ENCODE measurements at regions not wholly inside any gene's neighbourhood (a gene's known extent, or its start where the extent isn't known, plus 50 kb on each side); places are given as distances from the start of the nearest gene placed in this dataset.

GRCh38 chr16:86378128-86378527, 132.2 kb upstream of the FOXF1 start:
- Histone ChIP-seq H3K4me1 (ENCODE audit: control insufficient read depth in 1 of 2, insufficient read depth in 2 of 2, low read length in 2 of 2) (peaks cover 0 to 12% of the 10 kb centered on the region in 2 donors), H3K9ac (ENCODE audit: insufficient read depth, low read length, poor library complexity, severe bottlenecking) (no peak overlapping the region), H3K4me2 (replicated peaks; ENCODE audit: extremely low read depth, low read length, poor library complexity, severe bottlenecking) (no peak overlapping the region), H2AFZ (ENCODE audit: insufficient read depth, low read depth, low read length, poor library complexity, severe bottlenecking) (no peak overlapping the region), H3K79me2 (ENCODE audit: insufficient read depth, low read length) (no peaks in the 10 kb centered on the region), H4K20me1 (ENCODE audit: insufficient read depth, low read length) (no peaks in the 10 kb centered on the region), H3K27me3 (ENCODE audit: control insufficient read depth in 2 of 2, insufficient read depth in 2 of 2, low read length in 2 of 2) (no peaks in the 10 kb centered on the region), H3K4me3 (replicated peaks in 1 of 3; ENCODE audit: low read depth in 2 of 3, low read length in 3 of 3) (no peak overlapping the region), H3K9me3 (replicated peaks in 1 of 2; ENCODE audit: control insufficient read depth in 1 of 2, insufficient read depth in 1 of 2, low read length in 2 of 2) (peaks cover 0 to 12% of the 10 kb centered on the region in 2 donors), H3K27ac (ENCODE audit: low read depth in 1 of 2, low read length in 2 of 2) (no peak overlapping the region), H3K36me3 (replicated peaks in 1 of 2; ENCODE audit: control insufficient read depth in 1 of 2, insufficient read depth in 2 of 2, low read length in 2 of 2) (no peaks in the 10 kb centered on the region)
- intact Hi-C loops (cut with micrococcal nuclease) = no loop called here
- no peaks in the 10 kb centered on the region for H3K36me3 Mint-ChIP-seq
- H3K4me3 Mint-ChIP-seq = no peak overlapping the region
- peaks cover 0 to 15% (median 6%) of the 10 kb centered on the region in 7 donors for H3K9me3 Mint-ChIP-seq
- H3K4me1 Mint-ChIP-seq = peaks cover 2% of the 10 kb centered on the region
- DNase-seq = no peak
- peaks cover 5 to 14% (median 10%) of the 10 kb centered on the region in 3 donors for H3K27me3 Mint-ChIP-seq (ENCODE audit: low read depth in 3 of 3)
- 95% methylated on average over 6 of the region's 9 CpGs for WGBS (ENCODE audit: insufficient coverage)
- TF ChIP-seq CTCF (IDR thresholded peaks at IDR 0.05) = no peak
- H3K27ac Mint-ChIP-seq = no peak overlapping the region

GRCh38 chr16:86378831-86379504, 131.4 kb upstream of the FOXF1 start:
- Histone ChIP-seq H4K20me1 (ENCODE audit: insufficient read depth, low read length) (no peaks in the 10 kb centered on the region), H3K9me3 (replicated peaks in 1 of 2; ENCODE audit: control insufficient read depth in 1 of 2, insufficient read depth in 1 of 2, low read length in 2 of 2) (peaks cover 0 to 8% of the 10 kb centered on the region in 2 donors), H3K27ac (ENCODE audit: low read depth in 1 of 2, low read length in 2 of 2) (no peak overlapping the region), H3K9ac (ENCODE audit: insufficient read depth, low read length, poor library complexity, severe bottlenecking) (no peak overlapping the region), H3K4me2 (replicated peaks; ENCODE audit: extremely low read depth, low read length, poor library complexity, severe bottlenecking) (no peak overlapping the region), H2AFZ (ENCODE audit: insufficient read depth, low read depth, low read length, poor library complexity, severe bottlenecking) (no peak overlapping the region), H3K27me3 (ENCODE audit: control insufficient read depth in 2 of 2, insufficient read depth in 2 of 2, low read length in 2 of 2) (no peaks in the 10 kb centered on the region), H3K4me1 (ENCODE audit: control insufficient read depth in 1 of 2, insufficient read depth in 2 of 2, low read length in 2 of 2) (peaks cover 0 to 12% of the 10 kb centered on the region in 2 donors), H3K36me3 (replicated peaks in 1 of 2; ENCODE audit: control insufficient read depth in 1 of 2, insufficient read depth in 2 of 2, low read length in 2 of 2) (no peaks in the 10 kb centered on the region), H3K79me2 (ENCODE audit: insufficient read depth, low read length) (no peaks in the 10 kb centered on the region), H3K4me3 (replicated peaks in 1 of 3; ENCODE audit: low read depth in 2 of 3, low read length in 3 of 3) (no peak overlapping the region)
- no peak for DNase-seq
- intact Hi-C loops (cut with micrococcal nuclease) = no loop called here
- peaks cover 0 to 11% (median 5%) of the 10 kb centered on the region in 7 donors for H3K9me3 Mint-ChIP-seq
- H3K27me3 Mint-ChIP-seq (ENCODE audit: low read depth in 3 of 3) = peaks cover 5 to 14% (median 11%) of the 10 kb centered on the region in 3 donors
- no peak overlapping the region for H3K27ac Mint-ChIP-seq
- no peak overlapping the region for H3K4me3 Mint-ChIP-seq
- no peaks in the 10 kb centered on the region for H3K36me3 Mint-ChIP-seq
- H3K4me1 Mint-ChIP-seq = peaks cover 4% of the 10 kb centered on the region
- no peak for TF ChIP-seq CTCF (IDR thresholded peaks at IDR 0.05)
- 86% methylated on average over 18 of the region's 20 CpGs for WGBS (ENCODE audit: insufficient coverage)
